Calu3 (cell line): ENCODE measurements at regions not wholly inside any gene's neighbourhood (a gene's known extent, or its start where the extent isn't known, plus 50 kb on each side); places are given as distances from the start of the nearest gene placed in this dataset.

ENCODE experiments used
- BruUV-seq: library from RNA; stranded (reverse); fragments of 400-500 nt; replicated peaks from 2 replicates; lab custom pipeline; 2021; lab: Mats Ljungman, UMichigan
- CTCF ChIA-PET: fragments of 300-600 bp; sonication (Branson Sonifier 250); formaldehyde crosslinking; loops from one replicate; lab custom pipeline; 2022; ENCODE audit warnings: antibody characterized with exemption; lab: Charles Lee
- DNase-seq: peaks from one replicate; pipeline ENCODE4 v3.0.0; 2022
- H3K27ac Mint-ChIP-seq: one replicate; pipeline ENCODE4 v1.8.0; 2022; ENCODE audit warnings: mixed read lengths; ENCODE audit not compliant: unreplicated experiment
- H3K27me3 Mint-ChIP-seq: one replicate; pipeline ENCODE4 v1.8.0; 2022; ENCODE audit warnings: mixed read lengths; ENCODE audit not compliant: unreplicated experiment
- H3K36me3 Mint-ChIP-seq: one replicate; pipeline ENCODE4 v1.8.0; 2022; ENCODE audit warnings: mild to moderate bottlenecking, moderate library complexity, mixed read lengths; ENCODE audit not compliant: insufficient read depth, unreplicated experiment
- H3K4me1 Mint-ChIP-seq: one replicate; pipeline ENCODE4 v1.8.0; 2022; ENCODE audit warnings: mild to moderate bottlenecking, low read depth, mixed read lengths; ENCODE audit not compliant: unreplicated experiment
- H3K4me3 Mint-ChIP-seq: one replicate; pipeline ENCODE4 v1.8.0; 2022; ENCODE audit warnings: mild to moderate bottlenecking, low read depth, moderate library complexity, mixed read lengths; ENCODE audit not compliant: unreplicated experiment
- H3K9me3 Mint-ChIP-seq: one replicate; pipeline ENCODE4 v1.8.0; 2022; ENCODE audit warnings: low read depth, mixed read lengths; ENCODE audit not compliant: unreplicated experiment
- CTCF ChIP-seq: fragments of 200-600 bp; IDR thresholded peaks from one replicate; pipeline ENCODE4 v1.8.0; 2022; ENCODE audit warnings: antibody characterized with exemption; ENCODE audit not compliant: unreplicated experiment
- intact Hi-C: fragments of 100-400 bp; cut with micrococcal nuclease; formaldehyde crosslinking; loops from one replicate; pipeline ENCODE4 v1.10.0; 2022; ENCODE audit not compliant: unreplicated experiment

DNA sequence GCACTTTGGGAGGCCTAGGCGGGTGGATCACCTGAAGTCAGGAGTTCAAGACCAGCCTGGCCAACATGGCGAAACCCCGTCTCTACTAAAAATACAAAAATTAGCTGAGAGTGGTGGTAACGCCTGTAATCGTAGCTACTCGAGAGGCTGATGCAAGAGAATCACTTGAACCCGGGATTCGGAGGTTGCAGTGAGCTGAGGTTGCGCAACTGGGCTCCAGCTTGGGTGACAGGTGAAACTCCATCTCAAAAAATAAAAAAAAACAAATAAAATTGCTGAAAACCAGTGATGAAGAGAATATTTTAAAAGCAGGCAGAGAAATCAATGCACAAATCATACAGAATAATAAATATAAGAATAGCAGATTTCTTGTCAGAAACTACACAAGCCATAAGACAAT, 129.3 kb downstream of the SLIT2 start:
- Mint-ChIP-seq H3K4me1 (no peaks in the 10 kb centered on the region), H3K27ac (no peak overlapping the region), H3K9me3 (no peaks in the 10 kb centered on the region), H3K36me3 (no peaks in the 10 kb centered on the region), H3K4me3 (no peak overlapping the region), H3K27me3 (no peaks in the 10 kb centered on the region)
- no peak for TF ChIP-seq CTCF
- no peak for DNase-seq
- intact Hi-C loops: no loop called here
- CTCF ChIA-PET: no interaction called here
- no TSS peak for BruUV-seq

- no peak for DNase-seq
- no TSS peak for BruUV-seq
- CTCF ChIA-PET: no interaction called here
- H3K36me3 Mint-ChIP-seq: no peaks in the 10 kb centered on the region
- intact Hi-C loops: no loop called here
- H3K27me3 Mint-ChIP-seq: no peaks in the 10 kb centered on the region
- no peaks in the 10 kb centered on the region for H3K9me3 Mint-ChIP-seq
- no peak for TF ChIP-seq CTCF
- no peaks in the 10 kb centered on the region for H3K4me1 Mint-ChIP-seq
- H3K4me3 Mint-ChIP-seq: no peak overlapping the region
- H3K27ac Mint-ChIP-seq: no peak overlapping the region
These were observed 131.6 kb downstream of the SLIT2 start for GRCh38 chr4:20383283-20383682.

GRCh38 chr4:20383969-20384368, 132.3 kb downstream of the SLIT2 start:
- no peak overlapping the region for H3K27ac Mint-ChIP-seq
- no peak for DNase-seq
- no TSS peak for BruUV-seq

DNA sequence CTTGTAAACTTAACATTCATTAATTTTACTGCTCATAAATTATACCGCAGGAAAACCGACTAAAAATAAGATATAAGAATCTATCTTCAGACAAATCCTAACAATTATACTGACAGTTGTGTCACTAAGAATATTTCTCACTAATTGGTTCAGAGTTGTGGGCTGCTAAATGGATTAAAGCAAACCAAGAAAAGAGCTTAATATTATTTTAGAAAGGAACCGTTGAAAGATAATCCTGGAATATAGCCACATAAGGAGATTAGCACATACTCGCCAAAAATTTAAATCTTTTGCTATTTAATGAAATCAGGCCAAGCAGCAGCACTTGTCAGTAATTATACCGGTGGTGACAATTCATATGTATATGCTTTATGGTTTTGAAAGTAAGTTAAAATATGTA, 132.8 kb downstream of the SLIT2 start:
- H3K4me3 Mint-ChIP-seq: no peak overlapping the region
- intact Hi-C loops: no loop called here
- H3K4me1 Mint-ChIP-seq: no peaks in the 10 kb centered on the region
- no peaks in the 10 kb centered on the region for H3K9me3 Mint-ChIP-seq
- no TSS peak for BruUV-seq
- no peak overlapping the region for H3K27ac Mint-ChIP-seq
- no peak for TF ChIP-seq CTCF
- H3K36me3 Mint-ChIP-seq: no peaks in the 10 kb centered on the region
- no peak for DNase-seq
- no peaks in the 10 kb centered on the region for H3K27me3 Mint-ChIP-seq
- CTCF ChIA-PET: no interaction called here

More at GRCh38 chr4:20383969-20384368, 132.3 kb downstream of the SLIT2 start:
- no peak for TF ChIP-seq CTCF
- Mint-ChIP-seq H3K36me3 (no peaks in the 10 kb centered on the region), H3K4me1 (no peaks in the 10 kb centered on the region), H3K4me3 (no peak overlapping the region), H3K27me3 (no peaks in the 10 kb centered on the region), H3K9me3 (no peaks in the 10 kb centered on the region)
- intact Hi-C loops: no loop called here
- CTCF ChIA-PET: no interaction called here
